HG03571 (cell line): ENCODE measurements at regions not wholly inside any gene's neighbourhood (a gene's known extent, or its start where the extent isn't known, plus 50 kb on each side); places are given as distances from the start of the nearest gene placed in this dataset.
"Not testable (repeated sequence)": the region's sequence is repeated elsewhere in the genome, so short reads cannot be mapped to it uniquely, and the experiment has no call there.

Experiments
- ATAC-seq: cut with Tn5 transposase; IDR thresholded peaks from one replicate; pipeline ENCODE4 v1.9.1; 2021; ENCODE audit not compliant: unreplicated experiment

DNA sequence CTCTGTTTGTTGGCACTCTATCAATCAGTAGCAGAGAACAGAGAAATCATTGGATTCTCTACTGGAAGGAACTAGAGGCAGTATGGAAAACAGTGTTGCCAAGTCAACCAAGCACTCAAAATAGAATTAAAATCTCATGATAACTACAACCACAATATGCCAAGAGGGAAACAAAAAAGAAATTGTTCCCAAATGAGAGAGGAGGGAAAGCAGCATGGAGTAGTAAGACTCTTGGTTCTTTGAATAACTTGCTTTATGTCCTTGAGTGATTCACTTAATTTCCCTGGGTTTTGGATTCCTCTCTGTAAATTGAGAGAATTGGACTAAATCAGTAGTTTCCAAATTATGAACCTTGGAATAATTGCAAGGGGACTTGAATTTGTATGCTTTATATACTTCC is 285.5 kb upstream of the ANKRD50 start:
- no peak for ATAC-seq

DNA sequence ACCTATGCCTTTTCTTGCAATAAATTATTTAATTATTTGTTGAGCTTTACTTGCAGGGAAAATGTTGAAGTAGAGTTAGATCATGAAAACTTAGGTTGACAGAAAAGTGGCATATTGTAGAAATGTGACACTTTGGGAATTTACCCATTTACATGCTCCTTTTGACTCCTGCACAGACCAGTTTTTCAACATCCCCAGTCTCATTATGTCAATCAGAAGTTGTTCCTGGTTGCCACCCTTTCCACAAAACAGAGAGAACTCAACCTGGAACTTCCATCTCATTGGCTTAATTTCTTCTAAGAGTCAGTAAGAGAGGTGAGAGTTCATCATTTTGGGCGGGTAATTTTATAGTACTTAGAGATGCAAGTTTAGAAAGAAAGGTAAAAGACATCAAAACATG is 284.6 kb upstream of the ANKRD50 start:
- no peak for ATAC-seq

DNA sequence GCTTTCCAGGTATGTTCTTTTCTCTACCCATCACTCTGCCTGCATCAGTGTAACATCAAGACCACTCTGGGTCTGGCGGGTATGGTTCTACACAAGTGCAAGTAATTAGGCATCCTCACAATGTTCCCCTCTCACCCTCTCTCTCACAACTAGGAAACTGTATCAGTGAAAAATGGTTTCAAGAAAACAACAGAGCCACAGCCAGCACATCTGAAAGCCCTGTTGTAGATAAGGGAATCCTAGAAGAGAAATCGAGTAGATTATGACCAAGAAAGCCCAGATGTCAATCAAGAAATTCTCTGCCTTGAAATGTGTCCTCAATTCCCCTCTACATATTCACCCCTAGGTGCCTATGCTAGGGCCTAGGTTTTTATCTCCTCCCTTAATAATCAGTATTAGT is 281.3 kb upstream of the ANKRD50 start:
- no peak for ATAC-seq

- ATAC-seq = no peak
Measured at GRCh38 chr4:124990398-124990797, 277.9 kb upstream of the ANKRD50 start.

- no peak for ATAC-seq
Measured at GRCh38 chr4:124980276-124980752, 267.8 kb upstream of the ANKRD50 start.

DNA sequence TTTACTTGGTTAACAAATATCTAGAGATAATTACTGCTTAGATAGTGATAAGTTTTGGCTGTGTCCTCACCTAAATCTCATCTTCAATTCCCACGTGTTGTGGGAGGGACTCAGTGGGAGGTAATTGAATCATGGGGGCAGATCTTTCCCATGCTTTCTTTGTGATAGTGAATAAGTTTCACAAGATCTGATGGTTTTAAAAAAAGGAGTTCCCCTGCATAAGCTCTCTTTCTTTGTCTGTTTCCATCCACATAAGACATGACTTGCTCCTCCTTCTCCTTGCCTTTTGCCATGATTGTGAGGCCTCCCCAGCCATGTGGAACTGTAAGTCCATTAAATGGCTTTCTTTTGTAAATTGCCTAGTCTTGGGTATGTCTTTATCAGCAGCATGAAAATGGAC is 266.0 kb upstream of the ANKRD50 start:
- not testable (repeated sequence) for ATAC-seq

DNA sequence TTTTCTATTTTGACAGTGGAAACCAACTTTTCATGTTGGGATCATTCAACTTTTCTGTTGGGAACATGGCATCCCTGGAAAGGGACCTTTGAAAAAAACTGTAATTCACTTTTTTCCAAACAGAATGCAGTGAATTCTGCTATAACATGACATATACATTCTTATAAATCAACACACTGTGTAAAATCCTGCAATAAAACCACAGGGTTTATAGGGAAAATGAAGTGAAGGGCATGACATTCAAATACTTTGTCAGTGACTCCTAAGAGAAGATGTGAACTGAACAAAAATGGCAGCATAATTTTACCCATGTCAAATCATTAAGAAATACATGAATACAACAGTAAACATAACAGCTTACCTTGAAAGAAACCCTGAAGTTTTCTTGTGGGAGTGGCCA is 264.5 kb upstream of the ANKRD50 start:
- ATAC-seq = no peak

DNA sequence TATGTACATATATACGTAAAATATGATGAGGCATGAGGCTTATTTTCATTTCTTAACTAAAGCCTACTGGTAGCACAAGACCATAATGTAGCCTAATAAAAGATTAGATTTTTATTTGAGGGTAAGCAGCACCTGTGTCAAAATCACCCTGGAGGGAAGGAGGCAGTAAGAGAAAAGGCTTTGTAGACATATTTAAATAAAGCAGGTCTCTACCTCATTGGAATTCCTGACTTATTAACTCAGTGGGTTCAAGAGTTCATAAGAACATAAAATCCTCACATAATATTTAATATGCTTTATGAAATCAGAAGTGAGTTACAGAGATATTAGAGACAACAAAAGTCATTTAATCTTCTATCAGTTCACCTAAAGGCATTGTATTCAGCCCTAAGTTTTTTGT is 261.6 kb upstream of the ANKRD50 start:
- no peak for ATAC-seq

DNA sequence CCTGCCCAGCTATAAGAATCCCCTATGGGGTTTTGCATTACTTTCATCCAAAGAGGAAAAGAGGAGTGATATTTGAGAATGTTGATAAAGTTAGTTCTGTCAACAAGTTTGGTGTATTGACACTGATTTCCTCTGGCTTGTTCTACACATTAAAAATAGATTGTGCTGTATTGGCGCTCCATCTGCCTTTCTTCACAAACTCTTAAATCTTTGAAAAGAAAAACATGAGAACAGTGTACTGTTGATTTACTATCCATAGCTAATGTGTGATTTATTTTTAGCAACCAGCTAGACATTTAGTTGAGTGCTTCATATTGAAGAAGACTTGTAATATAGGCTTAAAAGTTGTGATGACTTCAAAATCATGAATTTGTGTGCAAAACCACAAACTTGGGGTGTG is 261.2 kb upstream of the ANKRD50 start:
- no peak for ATAC-seq

GRCh38 chr4:124970011-124970410 is 257.5 kb upstream of the ANKRD50 start:
- no peak for ATAC-seq

DNA sequence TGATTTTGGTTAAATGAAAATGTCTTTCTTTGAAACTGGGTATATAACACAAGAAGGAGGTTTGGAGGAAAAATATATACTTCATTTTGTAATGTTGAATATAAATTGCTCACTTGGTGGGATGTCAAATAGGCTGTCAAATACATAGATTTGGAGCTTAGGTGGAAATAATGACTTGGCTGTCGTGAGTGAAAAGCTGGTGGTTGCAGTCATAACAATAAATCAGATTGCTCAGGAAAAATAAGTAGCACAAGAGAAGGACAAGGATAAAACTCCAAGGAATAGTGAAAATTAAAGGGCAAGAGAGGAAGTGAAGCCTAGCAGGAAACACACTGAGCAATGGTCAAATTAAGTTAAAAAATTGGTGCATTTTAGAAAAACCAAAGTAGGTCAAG is 253.0 kb upstream of the ANKRD50 start:
- ATAC-seq = no peak

DNA sequence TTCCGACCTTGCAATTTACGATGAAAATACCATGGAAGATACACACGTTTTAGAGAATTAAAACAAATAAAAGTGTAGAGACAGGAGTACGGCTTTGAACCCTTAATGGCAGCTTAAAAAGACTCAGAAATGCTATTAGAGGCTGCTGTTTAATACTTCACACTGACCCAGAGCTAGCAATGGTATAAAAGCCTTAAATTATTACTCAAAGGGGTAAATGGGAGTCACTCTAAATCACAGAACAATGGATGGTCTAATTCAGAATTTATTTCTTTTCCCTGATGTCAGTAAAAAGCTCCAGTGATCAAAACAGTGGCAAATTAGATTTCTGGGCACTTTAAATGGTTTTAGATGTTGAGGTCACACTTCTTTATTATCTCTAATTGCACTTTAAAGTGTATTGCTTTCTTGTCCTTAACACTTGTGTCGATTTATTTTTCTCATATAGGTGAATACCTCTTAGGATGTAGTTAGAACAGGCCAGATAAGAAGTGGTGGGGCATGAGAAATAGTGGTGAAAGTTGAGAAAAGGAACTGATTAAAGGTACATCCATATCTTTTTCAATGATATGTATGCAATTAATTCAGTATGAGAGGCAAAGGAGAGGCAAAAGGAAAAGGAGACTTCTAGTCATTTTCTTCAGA is 252.4 kb upstream of the ANKRD50 start:
- ATAC-seq = no peak

DNA sequence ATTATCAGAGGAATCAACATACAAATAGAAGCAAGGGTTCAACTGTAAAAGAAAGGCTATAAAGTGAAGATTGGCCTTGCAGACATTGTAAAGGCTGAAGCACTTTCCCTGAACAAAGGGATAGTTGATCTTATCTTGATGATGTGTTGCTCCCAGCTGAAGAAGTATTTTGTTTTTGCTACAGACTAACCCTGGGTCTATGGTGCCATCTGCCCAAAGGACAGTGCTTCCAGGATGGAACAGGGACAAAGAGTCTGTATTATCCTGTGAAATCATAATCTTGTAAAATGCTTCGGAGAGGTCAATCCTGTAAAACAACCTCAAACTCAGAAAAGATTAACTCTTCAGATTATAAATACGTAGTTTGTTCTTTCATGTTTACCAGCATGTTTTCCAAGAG is 251.7 kb upstream of the ANKRD50 start:
- no peak for ATAC-seq

- no peak for ATAC-seq
Measured at GRCh38 chr4:124961138-124961750, 248.7 kb upstream of the ANKRD50 start.

DNA sequence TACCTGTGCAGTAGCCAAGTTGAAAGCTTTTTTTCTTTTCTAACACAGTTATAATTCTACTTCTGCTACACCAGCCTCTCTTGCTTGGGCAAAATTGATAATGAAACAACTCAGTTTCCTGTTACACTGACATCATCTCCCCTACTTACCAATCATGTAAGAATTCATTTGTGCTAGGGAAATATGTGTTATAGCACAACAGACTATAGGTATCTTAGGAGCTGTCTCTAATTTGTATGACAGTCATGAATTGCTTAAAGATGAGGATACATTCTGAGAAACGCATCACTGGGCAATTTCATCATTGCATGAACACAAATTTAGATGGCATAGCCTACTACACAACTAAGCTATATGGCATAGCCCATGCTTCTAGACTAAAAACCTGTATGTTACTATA is 246.3 kb upstream of the ANKRD50 start:
- ATAC-seq = no peak

GRCh38 chr4:124955476-124955875 is 242.9 kb upstream of the ANKRD50 start:
- ATAC-seq = no peak

DNA sequence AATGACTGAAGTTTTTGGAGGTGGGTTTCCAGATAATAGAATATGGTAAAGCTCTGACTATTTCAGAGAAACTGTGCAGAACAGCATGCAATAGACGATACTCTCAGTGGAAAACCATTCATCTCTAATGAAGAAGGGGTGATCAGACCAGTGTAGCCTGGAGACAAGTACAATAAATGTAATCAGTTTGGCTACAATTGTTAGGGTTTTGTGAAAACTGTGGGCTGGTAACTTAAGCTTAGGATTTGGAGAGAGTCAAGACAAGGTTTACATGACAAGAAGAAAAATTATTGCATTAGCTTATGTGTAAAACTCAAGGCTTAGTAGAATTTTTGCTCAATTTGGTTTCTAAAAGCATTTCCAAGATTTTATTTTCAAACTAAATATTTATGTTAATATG is 241.5 kb upstream of the ANKRD50 start:
- ATAC-seq = no peak

DNA sequence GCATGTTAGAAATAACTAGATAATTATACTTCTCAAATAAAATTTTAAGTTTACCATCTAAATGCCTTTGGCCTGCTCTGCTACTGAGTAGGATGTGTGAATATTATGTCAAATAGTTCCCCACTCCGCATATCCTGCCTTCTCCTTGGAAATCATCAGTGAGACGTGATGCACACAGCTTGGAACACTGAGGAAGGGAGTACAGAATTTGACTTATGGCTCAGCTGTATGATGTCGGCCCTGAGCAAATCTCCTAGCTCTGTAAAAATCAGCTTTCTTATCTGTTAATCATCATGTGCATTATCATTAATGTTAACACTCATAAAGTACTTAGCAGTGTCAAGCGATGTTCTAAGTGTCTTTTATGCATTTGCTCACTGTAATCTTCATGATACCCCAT is 241.0 kb upstream of the ANKRD50 start:
- no peak for ATAC-seq

DNA sequence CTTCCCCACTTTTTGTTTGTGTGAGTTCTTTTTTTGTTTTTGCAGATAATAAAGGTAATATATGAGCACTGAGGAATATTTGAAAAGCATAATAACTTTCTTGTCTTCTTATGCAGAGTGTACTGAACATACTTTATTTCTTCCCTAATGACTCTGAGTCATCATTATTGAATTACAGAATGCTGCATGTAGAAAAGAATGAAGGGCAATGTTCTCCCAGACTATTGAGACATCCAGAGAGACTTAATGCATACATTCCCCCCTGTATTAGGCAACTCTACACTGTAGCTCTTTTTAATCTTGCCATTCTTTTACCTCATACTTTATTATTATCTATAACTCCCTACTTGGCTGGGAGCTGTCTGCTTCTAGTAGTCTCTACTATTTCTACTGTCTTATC is 240.5 kb upstream of the ANKRD50 start:
- no peak for ATAC-seq

- ATAC-seq = no peak
Measured at GRCh38 chr4:124952601-124953000, 240.1 kb upstream of the ANKRD50 start.

DNA sequence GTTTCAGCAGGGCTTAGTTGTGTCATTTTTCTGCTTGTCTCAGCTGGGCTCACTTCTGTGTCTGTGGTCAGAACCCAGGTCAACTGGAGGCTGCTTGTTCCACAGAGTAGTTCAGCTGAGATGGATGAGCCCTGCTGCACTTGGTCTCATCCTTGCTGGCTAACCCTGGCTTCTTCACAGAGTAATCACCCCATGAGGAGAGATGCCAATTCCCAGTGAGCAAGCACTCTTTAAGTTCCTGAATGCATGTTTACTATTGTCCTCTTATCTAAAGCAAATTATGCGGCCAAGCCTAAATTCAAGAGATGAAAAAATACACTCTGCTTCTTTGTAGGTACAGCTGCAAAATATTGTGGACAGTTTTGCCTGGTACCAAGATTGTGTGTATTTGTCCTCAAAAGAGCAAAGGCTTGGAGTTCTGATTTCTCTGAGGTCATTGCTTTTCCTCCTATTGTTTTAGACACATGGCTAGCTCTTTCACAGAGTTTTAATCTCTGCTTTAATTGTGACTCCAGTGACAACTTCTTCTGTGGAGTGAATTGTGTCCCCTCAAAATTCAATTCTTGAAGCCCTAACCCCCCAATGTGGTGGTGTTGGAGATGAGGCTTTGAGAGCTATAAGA is 236.6 kb upstream of the ANKRD50 start:
- ATAC-seq = no peak

DNA sequence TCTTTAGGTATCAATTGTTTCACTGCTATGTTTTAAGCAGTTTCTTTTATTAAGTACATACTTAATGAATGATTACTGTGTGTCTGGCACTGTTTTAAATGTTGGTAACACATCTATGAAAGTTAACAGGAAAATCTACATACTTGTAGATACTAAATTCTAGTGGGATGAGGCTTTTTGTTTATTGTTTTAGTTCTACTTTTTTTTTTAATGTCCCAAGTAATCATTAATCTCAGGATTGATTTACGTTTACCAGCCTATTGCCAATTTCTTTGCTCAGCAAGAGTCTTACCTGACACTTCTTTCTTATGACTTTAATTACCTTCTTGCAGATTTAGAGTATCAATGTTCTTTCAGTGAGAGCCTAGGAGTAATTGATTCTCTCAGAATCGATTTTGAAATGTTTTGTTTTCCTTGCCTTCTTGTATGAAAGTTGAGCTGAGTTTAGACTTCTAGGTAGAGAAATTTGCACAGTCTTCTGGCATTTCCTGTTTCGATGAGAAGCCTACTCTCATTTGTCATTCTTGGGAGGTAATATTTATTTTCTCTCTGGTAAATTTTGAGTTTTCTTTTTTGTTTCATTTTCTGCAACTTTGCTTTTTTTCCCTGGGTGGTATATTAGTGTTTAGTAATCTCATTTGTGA is 235.2 kb upstream of the ANKRD50 start:
- ATAC-seq = no peak
